ENCODE measurements at regions not wholly inside any gene's neighbourhood (a gene's known extent, or its start where the extent isn't known, plus 50 kb on each side); places are given as distances from the start of the nearest gene placed in this dataset.

- Histone ChIP-seq H4K20me1 (ENCODE audit: control insufficient read depth, insufficient read depth, low read depth, low read length) (no peaks in the 10 kb centered on the region), H3K9me2 (replicated peaks; ENCODE audit: control insufficient read depth, low read length) (no peaks in the 10 kb centered on the region), H3K4me1 (ENCODE audit: control insufficient read depth, low read length) (no peaks in the 10 kb centered on the region), H3K79me2 (ENCODE audit: control insufficient read depth, low read length) (no peaks in the 10 kb centered on the region), H3F3A (ENCODE audit: control insufficient read depth, insufficient read depth) (no peaks in the 10 kb centered on the region), H3K36me3 (ENCODE audit: control insufficient read depth, low read length) (no peaks in the 10 kb centered on the region), H3K27me3 (ENCODE audit: control insufficient read depth, low read length) (no peaks in the 10 kb centered on the region), H3K4me3 (ENCODE audit: low read length) (no peak overlapping the region), H3K27ac (ENCODE audit: low read depth, low read length) (no peak overlapping the region), H3K9me3 (ENCODE audit: control insufficient read depth, insufficient read depth, low read length) (no peaks in the 10 kb centered on the region), H3K4me2 (ENCODE audit: low read length) (no peak overlapping the region)
- TF ChIP-seq CTCF (IDR thresholded peaks at IDR 0.05; ENCODE audit: low read depth, low read length, poor library complexity, severe bottlenecking) (no peak), EZH2phosphoT487 (IDR thresholded peaks at IDR 0.05; ENCODE audit: borderline replicate concordance, low read length) (no peak)
Measured at GRCh38 chr3:30461311-30461710, 145.1 kb upstream of the TGFBR2 start.

GRCh38 chr3:30462721-30463470 lies 143.5 kb upstream of the TGFBR2 start:
- Histone ChIP-seq H3K27me3 (ENCODE audit: control insufficient read depth, low read length) (no peaks in the 10 kb centered on the region), H3K4me3 (ENCODE audit: low read length) (no peak overlapping the region), H3F3A (ENCODE audit: control insufficient read depth, insufficient read depth) (no peaks in the 10 kb centered on the region), H3K9me2 (replicated peaks; ENCODE audit: control insufficient read depth, low read length) (no peaks in the 10 kb centered on the region), H3K9me3 (ENCODE audit: control insufficient read depth, insufficient read depth, low read length) (no peaks in the 10 kb centered on the region), H3K79me2 (ENCODE audit: control insufficient read depth, low read length) (no peaks in the 10 kb centered on the region), H3K4me2 (ENCODE audit: low read length) (no peak overlapping the region), H3K36me3 (ENCODE audit: control insufficient read depth, low read length) (no peaks in the 10 kb centered on the region), H4K20me1 (ENCODE audit: control insufficient read depth, insufficient read depth, low read depth, low read length) (no peaks in the 10 kb centered on the region), H3K27ac (ENCODE audit: low read depth, low read length) (no peak overlapping the region), H3K4me1 (ENCODE audit: control insufficient read depth, low read length) (no peaks in the 10 kb centered on the region)
- TF ChIP-seq CTCF (IDR thresholded peaks at IDR 0.05; ENCODE audit: low read depth, low read length, poor library complexity, severe bottlenecking) (no peak), EZH2phosphoT487 (IDR thresholded peaks at IDR 0.05; ENCODE audit: borderline replicate concordance, low read length) (no peak)

- H3K4me1 ChIP-seq (ENCODE audit: control insufficient read depth, low read length) = no peaks in the 10 kb centered on the region
- TF ChIP-seq CTCF (IDR thresholded peaks at IDR 0.05; ENCODE audit: low read depth, low read length, poor library complexity, severe bottlenecking) (no peak), EZH2phosphoT487 (IDR thresholded peaks at IDR 0.05; ENCODE audit: borderline replicate concordance, low read length) (no peak)
- H3K27me3 ChIP-seq (ENCODE audit: control insufficient read depth, low read length) = no peaks in the 10 kb centered on the region
- no peaks in the 10 kb centered on the region for H3K36me3 ChIP-seq (ENCODE audit: control insufficient read depth, low read length)
- no peak overlapping the region for H3K4me3 ChIP-seq (ENCODE audit: low read length)
- no peak overlapping the region for H3K4me2 ChIP-seq (ENCODE audit: low read length)
- no peaks in the 10 kb centered on the region for H4K20me1 ChIP-seq (ENCODE audit: control insufficient read depth, insufficient read depth, low read depth, low read length)
- H3K9me3 ChIP-seq (ENCODE audit: control insufficient read depth, insufficient read depth, low read length) = no peaks in the 10 kb centered on the region
- H3K9me2 ChIP-seq (replicated peaks; ENCODE audit: control insufficient read depth, low read length) = no peaks in the 10 kb centered on the region
- no peaks in the 10 kb centered on the region for H3K79me2 ChIP-seq (ENCODE audit: control insufficient read depth, low read length)
- no peaks in the 10 kb centered on the region for H3F3A ChIP-seq (ENCODE audit: control insufficient read depth, insufficient read depth)
- H3K27ac ChIP-seq (ENCODE audit: low read depth, low read length) = no peak overlapping the region
Measured at GRCh38 chr3:30464381-30464780, 142.0 kb upstream of the TGFBR2 start.

Measured in DOHH2 (cell line).